GM18858 (cell line): ENCODE measurements at regions not wholly inside any gene's neighbourhood (a gene's known extent, or its start where the extent isn't known, plus 50 kb on each side); places are given as distances from the start of the nearest gene placed in this dataset.
"Not testable (repeated sequence)": the region's sequence is repeated elsewhere in the genome, so short reads cannot be mapped to it uniquely, and the experiment has no call there.

ENCODE experiments used
- ATAC-seq: cut with Tn5 transposase; IDR thresholded peaks from one replicate; pipeline ENCODE4 v1.9.1; 2021; ENCODE audit not compliant: unreplicated experiment

- no peak for ATAC-seq
Observed at GRCh38 chr13:88377852-88378251, 706.7 kb downstream of the SLITRK5 start.

- no peak for ATAC-seq
Observed at GRCh38 chr13:88384542-88384941, 713.4 kb downstream of the SLITRK5 start.

GRCh38 chr13:88395804-88396203, 724.6 kb downstream of the SLITRK5 start:
- ATAC-seq: no peak

- ATAC-seq: no peak
Observed at GRCh38 chr13:88411696-88412095, 740.5 kb downstream of the SLITRK5 start.

GRCh38 chr13:88417801-88418200, 746.6 kb downstream of the SLITRK5 start:
- ATAC-seq: no peak

- no peak for ATAC-seq
Observed at GRCh38 chr13:88424463-88424862, 753.3 kb downstream of the SLITRK5 start.

GRCh38 chr13:88426661-88427060, 755.5 kb downstream of the SLITRK5 start:
- no peak for ATAC-seq

GRCh38 chr13:88429862-88430261, 758.7 kb downstream of the SLITRK5 start:
- ATAC-seq: no peak

- ATAC-seq: no peak
Observed at GRCh38 chr13:88434953-88435352, 763.8 kb downstream of the SLITRK5 start.

- ATAC-seq: no peak
Observed at GRCh38 chr13:88436974-88437373, 765.8 kb downstream of the SLITRK5 start.

- ATAC-seq: no peak
Observed at GRCh38 chr13:88450515-88450914, 779.3 kb downstream of the SLITRK5 start.

- no peak for ATAC-seq
Observed at GRCh38 chr13:88456151-88456550, 785.0 kb downstream of the SLITRK5 start.

GRCh38 chr13:88459331-88459730, 788.2 kb downstream of the SLITRK5 start:
- ATAC-seq: no peak

GRCh38 chr13:88461272-88462009, 790.3 kb downstream of the SLITRK5 start:
- ATAC-seq: no peak

- no peak for ATAC-seq
Observed at GRCh38 chr13:88464851-88465250, 793.7 kb downstream of the SLITRK5 start.

GRCh38 chr13:88472316-88472715, 801.1 kb downstream of the SLITRK5 start:
- ATAC-seq: peak; percentile 87

GRCh38 chr13:88483202-88483601, 812.0 kb downstream of the SLITRK5 start:
- no peak for ATAC-seq

- no peak for ATAC-seq
Observed at GRCh38 chr13:88507909-88508308, 836.7 kb downstream of the SLITRK5 start.

- not testable (repeated sequence) for ATAC-seq
Observed at GRCh38 chr13:88512993-88513392, 841.8 kb downstream of the SLITRK5 start.

GRCh38 chr13:88526186-88526852, 855.1 kb downstream of the SLITRK5 start:
- no peak for ATAC-seq

- ATAC-seq: no peak
Observed at GRCh38 chr13:88526853-88527215, 855.7 kb downstream of the SLITRK5 start.

- no peak for ATAC-seq
Observed at GRCh38 chr13:88541994-88542393, 870.8 kb downstream of the SLITRK5 start.

- ATAC-seq: no peak
Observed at GRCh38 chr13:88544836-88545235, 873.7 kb downstream of the SLITRK5 start.
